CMK (cell line): ENCODE measurements at regions not wholly inside any gene's neighbourhood (a gene's known extent, or its start where the extent isn't known, plus 50 kb on each side); places are given as distances from the start of the nearest gene placed in this dataset.
"Not testable (repeated sequence)": the region's sequence is repeated elsewhere in the genome, so short reads cannot be mapped to it uniquely, and the experiment has no call there.

Experiments
- DNase-seq: peaks from one replicate; pipeline ENCODE4 v3.0.0-alpha.2; 2010; ENCODE audit warnings: low read depth

DNA sequence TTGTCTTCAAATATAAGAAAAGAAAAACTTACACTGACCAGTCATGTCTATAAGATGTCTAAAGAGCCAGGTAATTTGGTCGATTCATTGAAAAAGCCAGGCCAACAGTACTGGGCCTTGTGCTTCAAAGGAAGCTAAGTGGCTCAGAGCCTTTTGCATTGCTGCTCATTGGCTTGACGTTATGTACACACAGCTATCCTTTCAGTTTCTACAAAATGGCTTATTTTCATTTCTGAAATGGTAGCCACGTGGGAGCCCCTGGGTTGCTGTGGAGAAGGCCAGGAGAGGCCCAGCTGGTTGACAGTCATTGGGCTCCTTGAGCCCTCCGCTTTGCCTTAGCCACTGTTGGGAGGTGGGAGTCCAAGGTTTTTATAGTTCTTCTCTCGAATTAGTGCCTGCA lies 199.1 kb upstream of the CXorf66 start:
- DNase-seq, result no peak

DNA sequence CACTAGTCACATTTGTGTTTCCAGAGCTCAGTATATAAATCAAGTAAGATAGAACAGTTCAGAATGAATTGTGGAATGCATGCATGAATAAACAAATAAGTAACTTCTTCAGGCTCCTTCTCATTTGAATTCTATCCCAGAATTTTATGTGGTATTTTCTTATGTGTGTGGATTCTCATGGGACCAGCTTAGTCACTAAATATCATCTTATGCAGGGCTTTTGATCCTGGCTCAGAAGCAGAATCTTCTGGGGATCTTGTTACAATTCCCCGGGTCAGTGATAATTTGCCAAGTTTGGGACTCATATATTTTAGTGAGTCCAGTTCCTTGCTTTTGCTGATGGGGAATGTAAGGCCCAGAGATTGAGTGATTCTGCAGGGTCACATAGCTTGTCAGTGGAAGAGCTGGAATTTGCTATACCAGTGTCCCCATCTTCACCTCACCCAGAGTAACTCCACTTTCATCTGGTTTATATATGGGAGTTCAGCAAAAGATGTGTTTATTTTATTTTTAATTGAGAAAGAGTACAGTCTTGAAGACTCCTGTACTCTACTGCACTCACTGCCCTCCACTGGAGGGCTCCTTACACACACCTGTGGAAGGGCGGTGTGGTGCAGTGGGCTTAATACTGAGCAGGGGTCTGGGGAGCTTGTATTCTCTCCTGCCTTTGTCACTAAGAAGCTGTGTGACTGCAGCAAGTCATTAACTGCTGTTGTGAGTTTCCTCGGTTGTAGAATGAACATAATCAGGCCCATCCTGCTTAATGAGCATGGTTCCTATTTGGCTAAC lies 198.2 kb upstream of the CXorf66 start:
- DNase-seq, result no peak

DNA sequence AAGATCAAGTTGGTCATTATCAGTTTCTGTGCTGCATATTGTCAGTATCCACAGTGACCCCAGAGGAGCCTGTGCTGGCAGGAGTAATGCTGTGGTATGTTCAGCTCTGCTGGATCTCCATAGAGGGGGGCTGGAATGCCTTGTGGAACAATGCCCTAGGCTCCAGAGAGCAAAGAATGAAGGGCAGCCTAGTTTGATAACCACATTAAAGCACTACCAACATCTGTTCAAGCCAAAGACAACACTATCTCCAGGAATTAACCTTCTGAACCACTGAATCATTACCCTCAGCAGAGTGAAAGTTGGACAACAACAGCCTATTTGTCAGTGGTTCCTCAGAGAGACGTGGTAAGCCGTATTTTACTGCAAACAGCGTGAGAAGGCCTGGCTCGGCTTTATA lies 192.3 kb upstream of the CXorf66 start:
- no peak for DNase-seq

DNA sequence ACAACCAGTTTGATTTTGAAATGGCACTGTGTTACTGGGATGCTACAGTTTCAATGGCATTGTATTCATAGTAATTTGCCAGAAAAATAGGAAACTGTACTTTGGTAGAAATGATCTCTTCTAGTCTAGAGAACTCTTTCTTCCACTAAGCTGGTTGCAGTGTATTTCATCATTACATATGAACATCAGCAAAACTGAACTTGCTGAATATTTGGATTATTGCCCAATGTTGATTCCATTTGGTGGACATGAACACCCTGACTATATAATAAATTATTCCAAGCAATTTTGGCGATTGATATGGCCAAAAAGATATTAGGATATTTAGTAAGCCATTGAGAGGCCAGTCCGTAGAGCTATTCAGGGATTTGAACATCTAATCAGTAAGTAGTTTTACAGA lies 191.8 kb upstream of the CXorf66 start:
- DNase-seq, result no peak

DNA sequence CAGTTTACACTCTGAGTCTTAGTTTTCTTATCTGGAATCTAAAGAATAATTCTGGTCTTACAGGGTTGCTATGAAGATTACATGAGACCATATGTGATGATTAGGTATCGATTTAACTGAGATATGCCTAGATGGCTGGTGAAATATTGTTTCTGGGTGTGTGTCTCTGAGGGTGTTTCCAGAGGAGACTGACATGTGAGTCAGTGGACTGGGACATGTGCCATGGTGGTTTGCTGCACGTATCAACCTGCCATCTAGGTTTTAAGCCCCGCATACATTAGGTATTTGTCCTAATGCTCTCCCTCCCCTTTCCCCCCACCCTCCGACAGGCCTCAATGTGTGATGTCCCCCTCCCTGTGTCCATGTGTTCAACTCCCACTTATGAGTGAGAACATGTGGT lies 186.0 kb upstream of the CXorf66 start:
- no peak for DNase-seq

DNA sequence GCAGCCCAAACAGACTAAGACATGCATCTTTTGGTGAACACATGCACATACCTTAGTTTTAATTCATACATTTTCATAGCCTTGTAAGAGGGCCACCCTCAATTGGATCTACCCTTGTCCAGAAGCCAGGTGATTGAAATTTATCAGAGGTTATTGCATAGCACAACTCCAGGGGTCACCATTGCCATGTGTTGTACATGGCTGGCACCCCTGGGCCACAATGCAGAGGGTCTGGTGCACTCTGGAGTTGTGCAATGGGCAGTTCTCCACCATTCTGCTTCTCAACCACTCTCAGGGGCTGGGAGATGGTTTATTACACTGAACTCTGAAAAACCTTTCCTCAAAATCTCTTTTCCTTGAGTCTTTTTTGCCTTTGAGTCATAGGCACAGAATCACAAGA lies 184.4 kb upstream of the CXorf66 start:
- no peak for DNase-seq

DNA sequence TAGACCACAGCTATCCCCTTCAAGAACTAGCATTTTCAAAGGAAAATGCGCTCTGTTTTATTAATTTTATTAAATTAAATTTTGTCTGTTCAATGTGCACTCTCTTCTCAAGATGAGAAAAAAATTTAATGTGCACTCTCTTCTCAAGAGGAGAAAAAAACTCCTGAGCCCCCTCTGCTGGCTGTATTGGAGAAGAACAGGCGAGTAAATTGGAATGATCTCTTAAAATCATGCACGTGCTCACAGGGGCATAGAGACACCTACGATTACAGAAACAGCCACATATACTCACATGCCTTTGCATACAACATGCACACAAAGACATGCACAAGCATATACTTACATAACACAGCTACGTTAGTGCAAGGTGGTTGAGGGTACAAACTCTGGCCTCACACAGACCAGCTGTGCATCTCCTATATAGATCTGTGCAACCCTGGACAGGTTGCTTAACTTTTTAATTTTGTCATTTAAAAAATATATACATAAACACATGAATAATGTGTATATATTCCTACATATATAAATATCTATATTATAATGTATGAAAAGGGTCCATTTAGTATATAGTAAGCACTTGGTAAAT lies 176.2 kb upstream of the CXorf66 start:
- DNase-seq, result no peak

DNA sequence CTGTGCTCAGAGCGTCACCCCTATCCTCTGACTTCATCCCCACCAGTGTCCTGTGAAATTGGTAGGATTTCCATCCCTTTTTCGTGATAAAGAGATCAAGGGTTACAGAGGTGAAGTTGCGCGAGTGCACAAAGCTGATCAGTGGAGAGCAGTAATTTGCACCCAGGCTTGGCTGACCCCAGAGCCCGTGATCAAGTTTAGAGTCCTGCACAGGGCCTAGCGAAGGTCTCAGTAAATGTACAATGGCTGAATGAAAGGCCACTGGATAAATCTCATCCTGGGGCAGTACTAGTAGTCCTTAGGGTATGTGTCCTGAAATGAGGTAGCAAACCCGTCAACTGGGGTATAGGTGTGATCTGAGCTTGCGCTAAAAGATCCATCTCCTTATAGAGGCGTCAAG lies 173.2 kb upstream of the CXorf66 start:
- DNase-seq, result not testable (repeated sequence)

DNA sequence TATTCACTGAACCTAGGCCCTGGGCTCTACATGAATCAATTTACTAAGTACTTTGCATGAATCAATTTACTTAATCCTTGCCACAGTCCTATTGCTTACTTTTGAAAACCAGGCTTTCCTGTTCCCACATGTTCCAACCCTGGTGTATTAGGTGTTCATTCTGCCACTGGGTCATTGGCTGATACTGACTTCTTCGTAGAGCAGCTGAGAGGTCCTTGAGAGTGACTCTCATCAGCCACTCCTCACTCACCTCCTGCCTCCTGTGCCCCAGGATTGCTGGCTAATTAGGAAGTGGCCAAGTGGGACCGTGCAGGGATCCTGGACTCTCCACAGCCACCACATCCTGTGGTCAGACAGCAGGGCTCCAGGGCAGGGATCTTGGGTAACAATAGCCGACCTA lies 172.7 kb upstream of the CXorf66 start:
- not testable (repeated sequence) for DNase-seq

DNA sequence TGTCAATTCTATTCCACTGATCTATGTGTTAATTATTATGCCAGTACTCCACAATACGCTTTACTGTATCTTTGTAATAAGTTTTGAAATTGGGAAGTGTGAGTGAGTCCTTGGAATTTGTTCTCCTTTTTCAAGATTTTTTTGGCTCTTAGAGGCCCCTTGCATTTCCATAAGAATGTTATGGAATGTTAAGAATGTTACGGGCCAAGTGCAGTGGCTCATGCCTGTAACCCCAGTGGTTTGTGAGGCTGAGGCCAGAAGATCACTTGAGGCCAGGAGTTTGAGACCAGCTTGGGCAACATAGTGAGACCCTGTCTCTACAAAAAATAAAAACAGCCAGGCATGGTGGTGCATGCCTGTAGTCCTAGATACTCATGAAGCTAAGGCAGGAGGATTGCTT lies 167.6 kb upstream of the CXorf66 start:
- DNase-seq, result no peak

DNA sequence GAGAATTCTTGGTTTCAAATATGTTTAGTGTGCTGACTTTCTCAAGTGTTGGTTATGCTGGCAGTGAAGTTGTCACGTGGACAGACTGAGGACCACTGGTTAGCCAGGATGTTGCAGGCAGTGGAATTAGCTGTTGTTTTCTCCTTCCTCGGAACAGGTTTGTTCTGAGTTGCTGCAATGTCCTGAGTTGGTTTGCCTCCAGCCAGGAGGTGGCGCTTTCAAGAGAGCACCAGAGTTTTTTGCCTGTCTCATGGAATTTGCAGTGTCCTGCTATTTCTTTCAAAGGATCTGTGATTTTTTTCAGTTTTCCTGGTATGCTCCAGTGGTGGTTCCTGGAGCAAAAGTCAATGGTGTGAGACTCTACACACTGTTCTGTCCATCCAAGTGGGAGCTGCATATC lies 158.1 kb upstream of the CXorf66 start:
- DNase-seq, result no peak

DNA sequence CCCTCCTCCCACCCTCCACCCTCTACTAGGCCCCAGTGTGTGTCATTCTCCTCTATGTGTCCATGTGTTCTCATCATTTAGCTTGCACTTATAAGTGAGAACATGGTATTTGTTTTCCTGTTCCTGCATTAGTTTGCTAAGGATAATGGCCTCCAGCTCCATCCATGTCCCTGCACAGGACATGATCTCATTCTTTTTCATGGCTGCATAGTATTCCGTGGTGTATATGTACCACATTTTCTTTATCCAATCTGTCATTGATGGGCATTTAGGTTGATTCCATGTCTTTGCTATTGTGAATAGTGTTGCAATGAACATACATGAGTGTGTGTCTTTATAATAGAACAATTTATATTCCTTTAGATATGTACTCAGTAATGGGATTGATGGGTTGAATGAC lies 148.7 kb upstream of the CXorf66 start:
- not testable (repeated sequence) for DNase-seq

DNA sequence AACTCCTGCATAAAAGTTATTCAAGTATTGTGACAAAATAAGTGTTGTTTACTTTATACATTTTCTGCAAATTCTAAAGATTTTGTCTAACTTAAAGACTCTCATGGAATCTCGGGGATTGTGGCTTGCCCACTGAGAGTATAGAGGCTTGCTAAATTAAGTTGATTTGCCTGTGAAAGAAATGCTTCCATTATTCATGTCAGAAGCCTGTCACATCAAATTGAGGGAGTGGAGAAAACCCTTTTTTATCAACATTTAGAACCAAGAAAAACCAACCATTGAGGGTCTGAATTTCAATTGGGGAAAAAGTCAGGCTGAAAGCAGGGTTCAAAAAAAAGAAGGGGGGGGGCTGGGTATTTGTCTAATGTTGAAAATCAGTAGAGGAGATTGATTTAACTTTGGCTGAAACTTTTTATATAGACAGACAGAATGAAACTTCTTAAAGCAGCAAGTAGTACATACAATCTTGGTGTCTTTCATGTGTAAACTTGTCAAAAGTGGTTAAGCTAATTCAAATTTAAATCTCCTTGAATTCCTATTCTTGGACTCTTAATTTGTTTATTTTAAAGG lies 144.8 kb upstream of the CXorf66 start:
- DNase-seq, result no peak

DNA sequence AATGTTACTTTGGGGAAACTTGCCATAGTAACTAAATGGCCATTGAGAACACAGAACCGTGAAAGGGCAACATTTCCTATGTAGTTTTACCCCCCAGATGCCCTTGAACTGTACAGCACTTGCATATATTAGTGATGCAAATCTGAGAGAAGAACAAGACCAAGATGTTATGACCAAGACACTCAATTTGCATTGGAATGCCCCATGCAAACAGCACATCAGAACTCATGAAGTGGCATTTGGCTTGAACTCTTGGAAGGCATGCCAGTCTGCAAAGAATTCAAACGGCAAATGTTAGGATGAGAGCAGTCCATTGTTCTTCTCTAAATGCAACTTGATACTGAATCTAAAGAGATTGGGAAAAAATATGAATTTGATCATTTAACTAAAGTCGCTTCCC lies 139.4 kb upstream of the CXorf66 start:
- no peak for DNase-seq

DNA sequence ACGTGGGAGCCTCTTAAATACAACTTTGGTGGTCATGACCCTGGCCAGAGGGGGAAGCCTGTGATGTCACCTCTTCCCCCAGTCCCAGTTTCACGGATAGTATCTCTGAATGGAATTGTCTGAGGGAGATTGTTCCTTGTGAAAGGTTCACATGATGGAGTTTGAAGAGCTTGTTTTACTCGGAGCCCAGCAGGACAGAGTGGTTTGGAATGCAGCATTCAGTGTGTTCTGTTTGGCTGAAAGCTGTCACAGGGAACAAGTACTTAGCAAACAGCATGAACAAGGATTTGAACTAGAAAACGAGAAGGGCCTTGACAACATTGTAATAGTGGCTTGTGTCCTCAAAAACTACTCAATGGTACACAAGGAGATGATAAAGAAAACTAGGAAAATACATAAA lies 133.9 kb upstream of the CXorf66 start:
- DNase-seq, result no peak

DNA sequence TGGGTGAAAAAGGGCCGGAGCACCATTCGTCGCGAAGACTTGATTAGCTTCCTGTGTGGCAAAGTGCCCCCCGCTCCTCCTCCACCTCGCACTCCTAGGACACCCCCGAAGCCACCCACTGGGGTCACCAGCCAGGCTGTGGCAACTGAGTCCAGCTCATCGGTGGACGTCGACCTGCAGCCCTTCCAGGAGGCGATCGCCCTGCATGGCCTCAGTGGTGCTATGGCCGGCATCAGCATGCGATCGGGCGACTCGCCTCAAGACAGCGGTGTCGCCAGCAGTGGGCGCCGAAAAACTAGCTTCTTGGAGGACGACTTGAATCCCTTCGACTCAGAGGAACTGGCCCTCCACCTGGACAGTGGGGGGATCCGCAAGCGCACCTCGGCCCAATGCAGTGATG lies 126.8 kb upstream of the CXorf66 start:
- DNase-seq, result no peak

DNA sequence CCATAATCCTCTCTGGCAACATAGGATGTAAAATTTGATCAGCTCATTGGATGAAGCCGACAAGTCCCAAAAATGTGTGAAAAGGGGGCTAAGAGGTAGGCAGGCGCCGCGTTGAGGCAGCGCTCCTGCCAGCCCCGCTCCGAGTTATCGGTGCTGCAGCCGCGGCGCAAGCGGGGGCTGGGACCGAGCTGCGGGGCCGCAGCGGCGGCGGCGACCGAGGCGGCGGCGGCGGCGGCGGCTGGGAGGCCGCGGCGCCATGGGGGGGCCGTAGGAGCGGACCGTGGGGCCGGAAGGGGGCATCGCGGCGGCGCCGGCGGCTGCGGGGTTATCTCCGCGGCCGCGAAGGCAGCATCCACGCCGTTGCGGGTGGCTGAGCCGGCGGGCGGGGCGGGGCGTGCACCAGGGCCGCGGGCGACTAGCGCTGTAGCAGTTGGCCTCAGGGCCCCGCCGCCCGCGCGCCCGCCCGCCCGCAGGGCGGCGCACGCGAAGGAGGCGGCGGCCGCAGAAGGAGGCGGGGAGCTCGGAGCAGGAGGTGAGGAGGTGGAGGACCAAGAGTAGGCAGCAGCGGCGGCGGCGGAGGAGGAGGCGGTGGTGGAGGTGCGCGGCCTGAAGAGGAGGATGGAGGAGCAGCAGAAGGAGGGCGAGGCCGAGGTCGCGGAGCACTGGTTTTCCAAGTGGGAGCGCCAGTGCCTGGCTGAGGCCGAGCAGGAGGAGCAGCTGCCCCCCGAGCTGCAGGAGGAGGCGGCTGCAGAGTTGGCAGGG lies 126.0 kb upstream of the CXorf66 start:
- no peak for DNase-seq

DNA sequence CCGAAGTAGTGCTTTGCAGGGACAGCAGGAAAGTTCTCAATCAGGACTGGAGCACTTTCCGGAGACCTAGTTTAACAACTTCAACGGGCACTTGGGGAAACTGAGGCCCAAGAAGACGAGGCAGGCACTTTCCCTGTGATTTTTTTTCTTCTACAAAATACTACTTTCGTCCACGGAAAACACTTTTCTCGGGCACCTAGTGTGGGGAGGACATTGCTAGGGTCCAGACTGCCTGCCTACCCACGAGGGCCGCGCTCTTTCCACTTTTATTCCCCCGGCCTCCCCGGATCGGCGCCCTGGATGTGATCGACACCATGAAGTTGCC lies 125.4 kb upstream of the CXorf66 start:
- no peak for DNase-seq

DNA sequence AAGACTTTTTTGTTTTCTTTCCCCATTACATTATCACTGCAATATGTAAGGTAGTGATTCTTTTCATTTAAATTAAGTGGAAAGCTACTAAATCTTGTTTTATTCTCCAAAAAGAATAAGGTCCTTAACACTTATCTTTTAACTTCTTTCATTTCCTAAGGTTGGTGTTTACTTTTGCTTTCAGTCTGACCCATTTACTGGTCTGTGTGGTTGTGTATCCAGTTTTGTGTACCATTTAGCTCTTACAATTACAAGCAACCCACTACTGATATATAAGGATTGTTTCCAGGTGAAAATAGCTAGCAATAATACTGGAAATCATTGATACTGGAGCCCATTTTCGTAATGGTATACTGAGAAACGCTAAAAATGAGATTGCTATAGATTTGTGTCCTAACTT lies 123.1 kb upstream of the CXorf66 start:
- DNase-seq, result no peak

DNA sequence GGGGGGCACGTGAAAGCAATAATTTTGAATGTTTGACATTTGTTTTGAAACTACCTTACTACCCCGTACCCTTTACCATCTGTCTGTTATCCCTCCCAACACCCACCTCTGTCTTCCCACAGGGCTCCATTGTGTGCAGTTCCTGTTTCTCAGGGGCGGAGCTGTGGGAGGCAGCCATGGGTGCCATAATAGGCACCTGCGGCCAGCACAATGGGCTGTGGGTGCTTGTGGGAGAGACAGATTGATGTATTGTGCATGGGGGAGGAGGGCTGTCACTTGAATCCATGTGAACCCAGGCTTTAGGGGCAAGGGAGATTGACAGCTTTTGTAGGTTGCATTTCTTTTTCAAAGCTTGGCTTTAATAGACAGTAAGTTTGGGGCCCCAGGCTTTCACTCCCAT lies 122.6 kb upstream of the CXorf66 start:
- DNase-seq, result no peak

DNA sequence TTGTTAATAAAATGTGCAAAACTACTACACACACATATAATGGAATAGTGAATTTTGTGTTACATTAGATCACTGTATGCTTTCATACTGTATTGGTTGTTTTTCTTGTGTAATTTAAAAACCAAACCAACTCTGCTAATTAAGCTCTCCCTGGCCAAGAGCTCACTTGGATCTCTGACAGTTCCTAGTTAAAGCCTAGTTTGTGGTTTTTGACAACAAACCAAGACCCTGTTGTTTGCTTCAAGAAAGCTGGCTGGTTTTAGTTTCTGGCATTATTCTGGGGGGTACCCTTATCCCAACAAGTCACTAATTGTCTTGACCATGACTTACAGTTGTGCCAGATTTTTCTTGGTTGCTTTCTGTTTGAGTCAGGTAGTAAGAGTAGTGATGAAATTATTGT lies 121.4 kb upstream of the CXorf66 start:
- no peak for DNase-seq

DNA sequence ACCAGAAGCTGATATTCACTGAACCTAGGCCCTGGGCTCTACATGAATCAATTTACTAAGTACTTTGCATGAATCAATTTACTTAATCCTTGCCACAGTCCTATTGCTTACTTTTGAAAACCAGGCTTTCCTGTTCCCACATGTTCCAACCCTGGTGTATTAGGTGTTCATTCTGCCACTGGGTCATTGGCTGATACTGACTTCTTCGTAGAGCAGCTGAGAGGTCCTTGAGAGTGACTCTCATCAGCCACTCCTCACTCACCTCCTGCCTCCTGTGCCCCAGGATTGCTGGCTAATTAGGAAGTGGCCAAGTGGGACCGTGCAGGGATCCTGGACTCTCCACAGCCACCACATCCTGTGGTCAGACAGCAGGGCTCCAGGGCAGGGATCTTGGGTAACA lies 109.5 kb upstream of the CXorf66 start:
- DNase-seq, result not testable (repeated sequence)

DNA sequence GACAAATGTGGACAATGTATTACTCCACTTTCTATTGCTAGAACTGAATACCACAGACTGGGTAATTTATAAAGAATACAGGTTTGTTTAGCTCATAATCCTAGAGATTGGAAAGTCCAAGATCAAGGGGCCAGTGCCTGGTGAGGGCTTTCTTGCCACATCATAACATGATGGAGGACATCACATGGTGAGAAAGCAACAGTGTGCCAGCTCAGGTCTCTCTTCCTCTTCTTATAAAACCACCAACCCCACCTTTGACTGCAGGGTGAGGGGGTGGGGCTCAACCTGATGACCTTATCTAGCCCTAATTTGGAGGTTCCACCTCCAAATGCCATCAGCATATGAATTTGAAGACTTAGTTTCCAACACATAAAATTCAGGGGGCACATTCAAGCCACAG lies 105.7 kb upstream of the CXorf66 start:
- no peak for DNase-seq
